ENCODE measurements at regions not wholly inside any gene's neighbourhood (a gene's known extent, or its start where the extent isn't known, plus 50 kb on each side); places are given as distances from the start of the nearest gene placed in this dataset.

- H3K9ac ChIP-seq (ENCODE audit: low read length), result no peak overlapping the region
- no peaks in the 10 kb centered on the region; a peak in 1 of 4 replicates for H3K9me3 ChIP-seq (ENCODE audit: control insufficient read depth in 1 of 2, insufficient read depth in 1 of 2, low read depth in 1 of 2, low read length in 2 of 2)
- no peaks in the 10 kb centered on the region for H3K36me3 ChIP-seq (ENCODE audit: control insufficient read depth in 1 of 2, insufficient read depth in 2 of 2, low read length in 2 of 2)
- RAD21 ChIA-PET (ENCODE audit: low non-redundant PET in 1 of 2, low total read pairs in 2 of 2, uncharacterized antibody in 2 of 2, unreplicated experiment in 2 of 2), result no interaction called here
- no peak overlapping the region for H3K4me2 ChIP-seq (ENCODE audit: low read length)
- no peak overlapping the region for H3K27ac ChIP-seq (ENCODE audit: low read depth, low read length)
- CTCF ChIA-PET, result no interaction called here
- no peaks in the 10 kb centered on the region for H3K4me1 ChIP-seq (ENCODE audit: control insufficient read depth in 1 of 2, insufficient read depth in 2 of 2, low read length in 2 of 2)
- POLR2A ChIA-PET, result no interaction called here
- no peak for TF ChIP-seq EZH2 (IDR thresholded peaks at IDR 0.05)
- no peak for TF ChIP-seq CBX3 (IDR thresholded peaks at IDR 0.05; ENCODE audit: low read depth)
- TF ChIP-seq FOSL1 (IDR thresholded peaks at IDR 0.05; ENCODE audit: low read depth), result no peak
- H4K20me1 ChIP-seq (ENCODE audit: insufficient read depth), result no peaks in the 10 kb centered on the region
- no peaks in the 10 kb centered on the region for H3K79me2 ChIP-seq (ENCODE audit: insufficient read depth, low read length)
- DNase-seq (ENCODE audit: low read depth, low spot score) (no peak), ATAC-seq (no peak)
- H3K4me3 ChIP-seq (replicated peaks in 1 of 2; ENCODE audit: low read depth in 1 of 2, low read length in 2 of 2), result no peak overlapping the region
- no TSS peak for BruUV-seq (replicated peaks)
- intact Hi-C loops (cut with micrococcal nuclease), result no loop called here
- H3K9me2 ChIP-seq (ENCODE audit: insufficient read depth), result no peaks in the 10 kb centered on the region
- no peak overlapping the region for H2AFZ ChIP-seq (ENCODE audit: low read depth, low read length, poor library complexity, severe bottlenecking)
- H3K27me3 ChIP-seq (ENCODE audit: insufficient read depth, low read length), result no peaks in the 10 kb centered on the region
Measured at GRCh38 chr17:14854691-14855090, 410.4 kb downstream of the PMP22 start.

- ChIA-PET RAD21 (ENCODE audit: low non-redundant PET in 1 of 2, low total read pairs in 2 of 2, uncharacterized antibody in 2 of 2, unreplicated experiment in 2 of 2) (no interaction called here), POLR2A (no interaction called here), CTCF (no interaction called here)
- no TSS peak for BruUV-seq (replicated peaks)
- Histone ChIP-seq H4K20me1 (ENCODE audit: insufficient read depth) (no peaks in the 10 kb centered on the region), H3K79me2 (ENCODE audit: insufficient read depth, low read length) (no peaks in the 10 kb centered on the region), H3K36me3 (ENCODE audit: control insufficient read depth in 1 of 2, insufficient read depth in 2 of 2, low read length in 2 of 2) (no peaks in the 10 kb centered on the region), H2AFZ (ENCODE audit: low read depth, low read length, poor library complexity, severe bottlenecking) (no peak overlapping the region), H3K4me3 (replicated peaks in 1 of 2; ENCODE audit: low read depth in 1 of 2, low read length in 2 of 2) (no peak overlapping the region), H3K4me1 (ENCODE audit: control insufficient read depth in 1 of 2, insufficient read depth in 2 of 2, low read length in 2 of 2) (no peaks in the 10 kb centered on the region), H3K27me3 (ENCODE audit: insufficient read depth, low read length) (no peaks in the 10 kb centered on the region), H3K9me3 (ENCODE audit: control insufficient read depth in 1 of 2, insufficient read depth in 1 of 2, low read depth in 1 of 2, low read length in 2 of 2) (no peaks in the 10 kb centered on the region), H3K9ac (ENCODE audit: low read length) (no peak overlapping the region), H3K4me2 (ENCODE audit: low read length) (no peak overlapping the region), H3K9me2 (ENCODE audit: insufficient read depth) (no peaks in the 10 kb centered on the region), H3K27ac (ENCODE audit: low read depth, low read length) (no peak overlapping the region)
- DNase-seq (ENCODE audit: low read depth, low spot score), result no peak
- intact Hi-C loops (cut with micrococcal nuclease), result no loop called here
- no peak for ATAC-seq
- TF ChIP-seq REST (IDR thresholded peaks at IDR 0.05; ENCODE audit: low read depth) (no peak), ZBTB33 (IDR thresholded peaks at IDR 0.05; ENCODE audit: extremely low read depth, insufficient replicate concordance, low read length) (no peak), ZFX (IDR thresholded peaks at IDR 0.05) (no peak), YY1 (IDR thresholded peaks at IDR 0.05; ENCODE audit: extremely low read depth, insufficient replicate concordance, low read depth, low read length) (no peak)
Measured at GRCh38 chr17:14845591-14846281, 419.4 kb downstream of the PMP22 start.
